NCI-H1436 (cell line): ENCODE measurements at regions not wholly inside any gene's neighbourhood (a gene's known extent, or its start where the extent isn't known, plus 50 kb on each side); places are given as distances from the start of the nearest gene placed in this dataset.

Source experiments
- DNase-seq: peaks from one replicate; lab custom pipeline; 2025; lab: John Stamatoyannopoulos, UW

DNA sequence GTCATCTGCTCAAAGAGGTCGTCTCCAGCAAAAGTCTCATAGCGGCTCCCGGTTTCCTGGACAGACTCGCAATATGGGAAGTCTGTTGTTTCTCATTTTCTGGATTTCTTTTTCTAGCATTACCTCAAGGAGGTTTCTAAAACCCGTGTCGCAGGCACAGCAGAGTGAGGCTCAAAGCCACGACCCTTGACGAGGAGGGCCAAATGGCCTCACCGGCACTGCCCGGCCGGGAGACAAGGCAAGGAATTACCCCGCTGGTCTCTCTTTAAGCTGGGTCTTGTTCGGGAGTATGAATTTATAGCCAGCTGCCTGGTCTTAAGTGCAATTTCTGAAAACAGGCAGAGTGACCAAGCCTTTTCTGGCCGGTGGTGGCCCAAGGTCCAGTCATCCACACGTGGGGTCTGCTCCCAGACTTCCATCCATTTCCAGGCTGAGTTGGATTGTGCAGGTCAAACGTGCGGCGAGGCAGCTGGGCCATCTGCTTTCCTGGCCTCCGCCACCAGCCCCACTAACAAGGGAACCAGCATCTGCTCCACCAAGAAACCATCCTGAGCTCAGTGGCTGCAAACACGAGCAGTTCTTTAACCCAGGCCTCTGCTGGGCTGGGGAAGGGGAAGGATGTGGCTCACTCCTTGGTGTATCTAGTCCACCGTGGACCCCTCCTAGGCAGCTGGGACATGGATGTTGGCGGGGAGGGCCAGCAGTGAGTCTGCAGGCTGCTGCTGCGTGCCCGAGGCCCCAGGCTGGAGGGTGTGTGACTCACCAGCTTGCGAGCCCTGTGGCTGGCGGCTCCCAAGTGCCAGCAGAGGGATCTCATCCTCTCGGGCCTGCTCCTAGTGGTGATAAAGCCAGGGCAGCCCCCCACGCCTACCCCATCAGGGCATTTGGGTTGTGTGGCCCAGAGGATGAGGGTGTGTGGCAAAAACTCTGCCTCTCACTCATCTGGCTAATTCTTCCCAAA lies 55.6 kb upstream of the COL5A1 start:
- DNase-seq: no peak

DNA sequence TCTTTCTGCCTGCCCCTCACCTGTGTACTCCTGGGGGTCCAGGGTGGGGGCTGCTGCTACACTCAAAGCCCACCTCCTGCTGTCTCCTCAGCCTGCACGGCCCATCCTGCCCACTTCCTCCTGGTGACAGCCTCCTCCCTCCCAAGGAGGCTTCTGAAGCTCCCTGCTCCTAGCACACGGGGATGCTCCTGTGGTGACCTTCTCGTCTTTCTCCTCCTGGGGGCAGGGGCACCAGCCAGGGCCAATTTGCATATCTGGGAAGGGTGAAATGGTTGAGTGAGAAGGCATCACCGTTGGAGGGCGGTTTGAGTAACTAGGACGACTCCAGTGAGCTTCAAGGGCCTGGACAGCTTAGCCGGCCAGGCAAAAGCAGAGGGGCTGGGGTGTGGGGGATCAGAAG lies 51.9 kb upstream of the COL5A1 start:
- no peak for DNase-seq

DNA sequence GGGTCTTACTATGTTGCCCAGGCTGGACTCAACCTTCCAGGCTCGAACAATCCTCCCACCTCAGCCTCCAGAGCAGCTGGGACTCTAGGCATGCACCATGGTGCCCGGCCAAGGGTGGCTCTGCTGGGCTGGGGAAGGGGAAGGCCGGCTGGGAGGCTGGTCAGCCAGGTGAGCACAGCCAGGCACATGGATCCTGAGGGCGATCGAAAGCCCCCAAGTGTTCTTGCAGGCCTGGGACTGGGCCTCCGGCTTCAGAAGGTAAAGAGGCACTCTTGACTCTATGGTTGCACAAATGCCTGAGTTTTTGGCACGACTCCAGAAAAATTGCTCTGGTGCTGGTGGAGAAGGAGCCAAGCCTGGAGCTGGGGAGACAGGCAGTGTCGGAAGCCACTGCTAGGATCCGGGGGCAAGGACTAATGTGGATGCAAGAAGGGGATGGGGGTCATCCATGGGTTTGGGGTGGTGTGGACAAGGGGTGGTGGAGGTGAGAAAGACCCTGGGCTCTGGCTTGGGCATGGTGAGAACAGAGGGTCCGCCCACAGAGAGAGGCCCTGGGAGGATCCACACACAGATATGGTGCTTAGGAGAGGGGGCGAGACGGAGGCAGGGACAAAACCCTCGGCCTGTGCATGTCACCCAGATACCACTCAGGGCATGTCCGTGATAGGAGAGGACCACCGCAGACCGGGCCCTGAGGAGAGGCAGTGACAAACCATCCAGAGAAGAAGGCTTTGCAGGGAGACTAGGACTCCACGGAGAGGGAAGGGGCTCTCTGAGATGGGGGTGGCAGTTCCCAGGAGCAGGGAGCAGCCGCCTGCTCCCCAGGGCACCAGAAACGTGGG lies 51.1 kb upstream of the COL5A1 start:
- DNase-seq: no peak

DNA sequence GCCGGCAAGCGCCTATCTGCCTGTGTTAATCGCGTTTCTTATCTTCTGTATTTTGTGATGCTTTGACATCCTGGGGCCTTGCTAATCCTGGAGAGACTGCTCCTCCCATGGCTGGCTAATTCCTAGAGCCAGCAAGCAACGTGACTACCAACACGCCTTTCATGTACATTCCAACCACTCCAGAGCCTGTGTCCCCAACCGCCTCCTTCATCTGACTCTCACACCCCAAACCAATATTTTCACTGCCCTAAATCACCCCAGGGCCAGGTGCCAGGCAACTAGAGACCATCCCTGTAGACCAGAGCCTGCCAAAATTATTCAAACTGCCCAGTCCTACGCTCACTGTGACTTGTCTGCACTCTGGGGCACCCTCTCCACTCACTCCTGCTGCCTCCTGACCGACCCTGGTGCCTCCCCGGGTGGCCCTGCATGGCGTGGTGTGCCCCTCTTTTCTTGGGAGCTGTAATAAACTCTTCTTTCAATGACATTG lies 50.5 kb upstream of the COL5A1 start:
- DNase-seq: no peak

DNA sequence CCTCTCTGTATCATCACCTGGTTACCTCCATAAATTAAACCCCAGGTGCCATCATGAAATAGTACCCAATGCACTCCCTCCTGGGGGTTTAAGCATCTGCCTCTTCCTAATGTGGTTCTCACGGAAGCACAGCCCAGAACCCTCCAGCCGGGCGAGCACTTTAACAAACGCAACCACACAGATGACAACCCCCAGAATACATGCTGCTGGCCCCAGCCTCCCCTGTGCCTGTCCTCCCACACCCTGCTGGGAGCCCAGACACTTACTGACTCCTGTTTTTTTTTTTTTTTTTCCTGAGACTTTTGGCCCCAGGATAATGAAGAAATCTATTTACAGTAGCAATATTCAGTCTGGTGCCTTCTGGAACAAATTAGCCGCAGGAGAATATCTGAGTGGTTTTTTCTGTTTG lies 50.0 kb upstream of the COL5A1 start:
- DNase-seq: no peak
